A673 (cell line): ENCODE measurements at regions not wholly inside any gene's neighbourhood (a gene's known extent, or its start where the extent isn't known, plus 50 kb on each side); places are given as distances from the start of the nearest gene placed in this dataset.

Source experiments
- EZH2 ChIP-seq: fragments of 200-600 bp; sonication (generic); IDR thresholded peaks from 2 replicates; pipeline ENCODE4 v1.6.1; 2017; ENCODE audit warnings: borderline replicate concordance, low read depth, mild to moderate bottlenecking, mixed read lengths, antibody characterized with exemption, low read length; ENCODE audit not compliant: poor library complexity, severe bottlenecking
- TF ChIP-seq, protein P1 (sequence below): fragments of 300-800, 200-600 bp; sonication (generic); conservative IDR thresholded peaks from 2 replicates; pipeline ENCODE4 v1.5.1; 2017; ENCODE audit warnings: low read depth, mild to moderate bottlenecking, antibody characterized with exemption, low read length, moderate library complexity, mixed read lengths

DNA sequence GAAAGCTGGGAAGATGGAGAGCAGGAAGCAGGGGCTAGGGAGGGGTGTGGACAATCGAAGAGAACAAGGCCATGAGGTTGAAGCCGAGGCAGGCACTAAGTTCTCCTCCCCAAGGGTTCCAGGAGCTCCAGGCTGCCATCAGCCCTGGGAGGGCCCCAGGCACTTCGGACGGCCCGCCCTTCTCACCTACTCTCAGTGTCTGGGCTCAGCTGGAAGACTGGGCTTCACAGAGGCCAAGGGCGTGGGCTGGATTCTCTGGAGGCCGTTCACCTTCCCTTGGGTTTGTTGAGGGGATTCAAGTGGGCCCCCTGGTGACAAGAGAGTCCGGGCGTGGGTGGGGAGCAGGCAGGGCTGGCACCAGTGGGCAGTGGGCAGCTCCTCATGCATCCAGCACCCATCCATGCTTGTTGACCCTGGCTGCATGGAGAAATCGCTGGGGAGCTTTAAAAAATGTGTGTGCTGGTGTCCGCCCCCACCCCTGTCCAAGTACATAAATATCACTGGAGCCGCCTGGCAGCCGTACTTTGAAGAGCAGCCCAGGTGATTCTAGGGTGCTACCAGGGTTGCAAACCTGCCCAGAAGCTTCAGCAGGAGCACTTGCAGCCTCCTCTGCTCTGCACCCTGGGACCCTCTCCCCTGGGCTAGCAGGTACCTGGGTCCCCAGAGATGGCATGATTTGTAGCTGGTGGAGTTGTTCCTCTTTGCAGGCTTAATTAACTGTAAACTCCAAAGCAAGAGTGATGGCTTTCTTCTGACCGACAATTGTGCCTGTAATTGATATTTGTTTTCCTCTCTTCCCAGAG lies 74.3 kb downstream of the RTL6 start:
- TF ChIP-seq, protein P1, sequence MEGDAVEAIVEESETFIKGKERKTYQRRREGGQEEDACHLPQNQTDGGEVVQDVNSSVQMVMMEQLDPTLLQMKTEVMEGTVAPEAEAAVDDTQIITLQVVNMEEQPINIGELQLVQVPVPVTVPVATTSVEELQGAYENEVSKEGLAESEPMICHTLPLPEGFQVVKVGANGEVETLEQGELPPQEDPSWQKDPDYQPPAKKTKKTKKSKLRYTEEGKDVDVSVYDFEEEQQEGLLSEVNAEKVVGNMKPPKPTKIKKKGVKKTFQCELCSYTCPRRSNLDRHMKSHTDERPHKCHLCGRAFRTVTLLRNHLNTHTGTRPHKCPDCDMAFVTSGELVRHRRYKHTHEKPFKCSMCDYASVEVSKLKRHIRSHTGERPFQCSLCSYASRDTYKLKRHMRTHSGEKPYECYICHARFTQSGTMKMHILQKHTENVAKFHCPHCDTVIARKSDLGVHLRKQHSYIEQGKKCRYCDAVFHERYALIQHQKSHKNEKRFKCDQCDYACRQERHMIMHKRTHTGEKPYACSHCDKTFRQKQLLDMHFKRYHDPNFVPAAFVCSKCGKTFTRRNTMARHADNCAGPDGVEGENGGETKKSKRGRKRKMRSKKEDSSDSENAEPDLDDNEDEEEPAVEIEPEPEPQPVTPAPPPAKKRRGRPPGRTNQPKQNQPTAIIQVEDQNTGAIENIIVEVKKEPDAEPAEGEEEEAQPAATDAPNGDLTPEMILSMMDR = no peak
- TF ChIP-seq EZH2 = no peak
